HL-60/S4 treated with phorbol 12-myristate 13-acetate at 8.2 ng/mL for 4 days and 3 days (cell line): ENCODE measurements at regions not wholly inside any gene's neighbourhood (a gene's known extent, or its start where the extent isn't known, plus 50 kb on each side); places are given as distances from the start of the nearest gene placed in this dataset.

ENCODE experiments used
- in situ Hi-C: fragments of 300-500 bp; cut with MboI; formaldehyde crosslinking; loops from 2 replicates; pipeline ENCODE4 v1.15.0; 2022; ENCODE audit warnings: low sequenced_read_pairs

DNA sequence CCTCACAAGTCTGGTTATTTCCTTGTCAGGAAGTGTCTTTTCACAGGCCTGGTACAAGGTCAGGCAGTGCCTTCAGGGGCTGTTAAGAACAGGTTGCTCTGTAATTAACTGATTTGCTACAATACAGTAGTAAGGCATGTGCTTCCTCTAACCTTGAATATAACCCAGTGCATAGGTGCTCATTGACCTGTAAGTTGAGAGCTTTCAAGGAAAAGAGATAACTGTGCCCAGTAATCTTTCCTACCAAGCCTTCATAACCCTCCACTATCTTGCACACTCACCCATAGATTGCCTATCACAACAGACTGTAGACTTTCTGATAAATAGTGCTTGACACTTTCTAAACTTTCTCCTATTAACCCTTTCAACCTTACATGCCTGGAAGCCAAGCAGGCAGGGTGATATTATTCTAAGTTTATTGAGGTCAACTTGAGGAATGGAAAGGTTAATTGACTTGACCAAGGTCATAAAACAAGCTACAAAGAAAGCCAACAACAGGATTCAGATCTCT lies 148.1 kb downstream of the PPARGC1A start:
- in situ Hi-C loops = no loop called here

- in situ Hi-C loops = no loop called here
These were observed 152.3 kb downstream of the PPARGC1A start for GRCh38 chr4:23737571-23737970.

DNA sequence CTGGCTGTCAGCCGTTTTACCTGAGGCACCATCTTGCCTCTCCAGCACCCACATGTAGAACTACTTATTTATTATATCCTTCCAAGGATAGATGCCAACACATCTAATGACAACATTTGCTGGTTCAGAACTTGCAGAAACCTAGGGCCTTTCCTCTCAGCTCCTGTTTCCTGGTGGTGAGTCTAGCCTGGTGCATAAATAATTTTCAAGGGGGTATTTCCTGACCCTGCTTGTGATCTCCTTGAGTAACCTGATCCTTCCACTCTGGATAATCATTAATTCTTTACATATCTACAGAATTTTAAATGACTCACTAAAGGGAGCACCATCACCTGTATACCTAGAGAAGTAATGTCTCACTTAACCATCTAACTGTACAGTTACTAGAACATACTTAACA lies 153.4 kb downstream of the PPARGC1A start:
- in situ Hi-C loops = no loop called here

GRCh38 chr4:23734000-23734399 lies 155.8 kb downstream of the PPARGC1A start:
- in situ Hi-C loops = no loop called here

DNA sequence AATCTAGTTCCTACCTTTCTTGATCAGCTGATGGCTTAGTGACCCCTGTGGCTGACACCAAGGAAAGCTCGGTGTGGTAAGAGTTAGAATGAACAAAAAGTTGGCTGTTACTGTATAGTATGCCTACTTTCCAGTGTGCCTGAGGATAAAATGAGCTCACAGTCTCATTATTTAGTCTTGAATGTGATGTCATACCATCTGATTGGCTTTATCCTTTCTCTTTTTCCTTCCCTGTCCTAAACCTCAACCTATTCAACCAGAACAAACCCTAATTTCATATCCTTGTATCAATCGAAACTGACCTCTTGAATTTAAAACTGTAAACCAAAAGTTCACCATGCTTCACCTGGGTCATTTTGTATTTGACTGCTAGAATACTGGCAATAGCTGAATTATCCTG lies 156.4 kb downstream of the PPARGC1A start:
- in situ Hi-C loops = no loop called here

DNA sequence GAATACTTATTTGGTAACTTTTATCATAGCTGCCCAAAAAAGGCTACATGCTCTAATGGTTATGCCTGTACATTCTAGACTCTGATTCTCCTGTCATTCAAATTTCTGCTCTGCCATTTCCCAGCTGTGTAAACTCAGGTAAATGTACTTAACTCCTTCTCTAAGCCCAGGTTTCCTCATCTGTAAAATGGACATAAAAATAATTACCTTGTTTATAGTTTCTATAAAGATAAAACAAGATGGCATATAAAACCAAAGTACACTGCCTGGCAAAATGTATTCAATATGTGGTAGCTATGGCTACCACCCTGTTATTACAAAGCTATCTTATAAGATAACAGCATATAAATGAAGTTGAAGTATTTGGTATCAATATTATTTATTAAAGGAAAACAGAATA lies 158.8 kb downstream of the PPARGC1A start:
- in situ Hi-C loops = no loop called here

GRCh38 chr4:23728971-23729370 lies 160.9 kb downstream of the PPARGC1A start:
- in situ Hi-C loops = no loop called here

DNA sequence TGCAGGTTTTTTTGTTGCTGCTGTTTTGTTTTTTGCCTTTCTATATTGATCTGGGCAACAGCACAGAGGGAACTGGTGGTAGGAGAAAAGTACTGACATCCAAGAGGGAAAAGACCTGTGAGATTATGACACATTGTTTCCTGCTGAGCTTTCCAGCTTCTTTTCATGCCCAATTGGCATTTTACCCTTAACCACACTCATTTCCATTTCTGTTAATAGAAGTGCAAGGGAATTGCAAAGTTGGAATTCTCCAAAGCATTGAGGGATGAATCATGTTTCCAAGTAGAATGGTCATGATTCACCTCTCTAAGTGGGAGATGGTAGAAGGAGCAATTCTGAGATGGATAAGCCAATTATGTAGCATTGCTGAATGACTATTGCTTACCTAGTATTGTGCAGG lies 161.5 kb downstream of the PPARGC1A start:
- in situ Hi-C loops = no loop called here

GRCh38 chr4:23720556-23720955 lies 169.3 kb downstream of the PPARGC1A start:
- in situ Hi-C loops = no loop called here

- in situ Hi-C loops = no loop called here
These were observed 171.4 kb downstream of the PPARGC1A start for GRCh38 chr4:23718435-23718834.

GRCh38 chr4:23717528-23718248 lies 172.2 kb downstream of the PPARGC1A start:
- in situ Hi-C loops = no loop called here

GRCh38 chr4:23710298-23710697 lies 179.5 kb downstream of the PPARGC1A start:
- in situ Hi-C loops = no loop called here

- in situ Hi-C loops = no loop called here
These were observed 182.2 kb downstream of the PPARGC1A start for GRCh38 chr4:23707652-23708026.

DNA sequence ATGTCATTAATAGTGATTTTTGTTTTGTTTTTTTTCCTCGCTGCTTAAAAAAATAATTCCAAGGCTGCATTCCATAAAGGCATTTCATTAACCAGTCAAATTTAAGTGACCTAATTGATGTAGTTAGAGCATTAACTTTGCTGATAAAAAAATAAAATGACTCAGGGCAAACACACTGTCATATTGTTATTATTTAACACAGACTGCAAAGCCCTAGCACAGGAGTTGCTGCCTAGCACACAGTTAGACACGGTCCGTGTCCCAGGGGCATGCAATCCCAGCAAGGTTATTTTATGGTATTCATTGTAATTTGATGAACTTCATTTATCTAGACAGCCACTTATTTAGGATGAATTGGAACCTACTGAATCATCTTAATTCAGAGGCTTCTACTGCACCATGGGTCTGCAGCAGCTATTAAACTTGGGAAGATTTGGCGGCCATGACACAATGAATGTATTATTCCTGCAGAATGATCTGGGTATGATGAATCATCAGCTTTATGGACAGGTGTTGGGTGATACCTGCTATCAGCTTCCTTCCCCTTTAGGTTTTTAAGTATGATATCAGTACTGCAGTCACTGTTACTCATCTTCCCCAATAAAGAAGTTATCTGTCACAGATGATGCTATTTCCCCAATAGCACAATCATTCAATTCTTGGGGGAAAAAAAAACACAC lies 182.7 kb downstream of the PPARGC1A start:
- in situ Hi-C loops = no loop called here

DNA sequence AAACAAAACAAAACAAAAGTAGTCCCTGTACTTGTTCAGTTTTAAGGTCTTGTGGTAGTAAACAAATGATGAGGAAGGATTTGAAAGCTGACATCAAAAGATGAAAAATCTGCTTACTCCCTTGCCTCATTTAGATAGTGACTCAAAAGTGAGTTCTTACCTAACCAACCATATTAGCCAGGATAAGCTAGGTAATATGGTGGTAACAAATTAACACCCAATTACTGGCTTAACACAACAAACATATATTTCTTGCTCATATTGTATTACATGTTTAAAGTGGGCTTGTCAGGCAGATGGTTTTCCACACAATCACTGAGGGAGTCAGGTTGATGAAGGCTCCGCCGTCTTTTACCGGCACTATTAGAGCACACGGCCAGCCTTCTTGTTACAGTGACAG lies 189.7 kb downstream of the PPARGC1A start:
- in situ Hi-C loops = no loop called here

GRCh38 chr4:23697722-23698121 lies 192.1 kb downstream of the PPARGC1A start:
- in situ Hi-C loops = no loop called here

DNA sequence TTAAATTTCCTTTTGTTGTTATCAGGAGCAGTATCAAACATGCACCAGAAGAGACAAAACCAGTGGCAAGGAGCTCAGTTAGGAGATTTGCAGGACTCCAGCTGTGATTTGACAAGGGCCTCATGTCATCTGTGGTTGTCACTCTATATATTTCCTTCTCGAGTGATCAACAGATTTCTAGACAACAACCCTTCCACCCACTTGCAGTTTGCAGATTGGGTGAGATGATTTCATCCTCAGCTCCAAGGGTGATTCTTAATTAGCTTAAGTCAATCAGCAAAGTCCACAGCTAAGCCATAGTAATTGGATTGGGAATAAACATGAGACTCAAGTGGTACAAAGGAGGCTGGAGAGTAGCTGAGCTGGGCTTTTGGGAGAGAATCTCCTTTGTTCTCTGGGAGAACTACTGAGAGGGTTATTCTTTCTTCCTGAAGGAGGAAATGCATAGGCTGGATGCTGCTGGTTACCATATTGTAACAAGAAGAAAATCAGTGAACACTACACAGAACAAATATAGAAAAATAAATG lies 192.8 kb downstream of the PPARGC1A start:
- in situ Hi-C loops = no loop called here

DNA sequence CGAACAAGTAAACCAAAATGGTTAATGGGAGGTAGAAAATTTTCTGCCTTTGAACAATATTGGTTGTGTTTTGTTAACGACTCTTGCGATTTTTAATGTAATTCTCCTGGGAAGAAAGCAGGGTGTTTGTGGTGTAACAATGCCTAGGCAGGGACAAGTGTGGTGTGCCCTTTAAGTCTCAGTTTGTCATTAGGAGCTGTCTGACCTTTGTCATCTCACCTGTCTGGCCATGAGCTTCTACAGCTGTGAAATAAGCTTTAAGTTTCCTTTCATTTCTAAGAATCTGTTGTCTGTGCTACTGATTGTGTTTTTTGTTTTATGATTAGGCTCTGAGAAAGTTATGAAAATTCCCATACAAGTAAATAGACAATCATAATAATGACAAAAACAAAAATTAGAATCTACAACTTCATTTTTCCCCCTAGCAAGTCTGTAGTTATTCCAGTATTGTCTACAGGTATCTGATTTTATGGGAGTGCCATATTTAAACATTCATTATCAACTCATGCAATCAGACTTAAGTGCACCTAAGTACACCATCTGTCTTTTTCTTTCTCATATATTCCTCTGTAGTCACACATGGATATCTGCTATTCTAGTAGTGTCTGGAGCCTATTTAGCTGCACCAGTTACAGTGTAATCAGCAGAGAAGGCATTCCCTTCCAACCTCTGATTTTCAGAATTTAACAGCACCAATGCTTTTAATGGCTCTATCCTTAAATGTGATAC lies 203.5 kb downstream of the PPARGC1A start:
- in situ Hi-C loops = no loop called here

DNA sequence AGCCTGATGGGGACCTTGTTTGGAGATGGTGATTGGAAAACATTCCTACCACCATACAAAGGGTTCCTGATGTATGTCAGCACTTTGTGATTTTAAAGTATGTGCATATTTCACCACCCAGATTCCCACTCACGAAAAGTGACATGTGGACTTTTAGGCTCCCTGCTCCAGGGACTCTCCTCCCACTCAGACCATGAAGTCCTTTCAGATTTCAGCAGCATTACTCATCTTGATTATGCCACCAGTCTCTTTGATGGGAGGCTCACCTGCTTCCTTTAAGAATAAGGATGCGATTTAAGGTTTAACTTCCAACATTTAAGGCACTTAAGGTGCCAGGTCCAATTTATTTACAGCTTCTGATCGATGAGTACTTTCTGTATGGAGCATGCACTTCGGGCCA lies 204.4 kb downstream of the PPARGC1A start:
- in situ Hi-C loops = no loop called here

- in situ Hi-C loops = no loop called here
These were observed 209.0 kb downstream of the PPARGC1A start for GRCh38 chr4:23680671-23681518.

- in situ Hi-C loops = no loop called here
These were observed 215.2 kb downstream of the PPARGC1A start for GRCh38 chr4:23674694-23675093.
